Calu3 (cell line): ENCODE measurements at regions not wholly inside any gene's neighbourhood (a gene's known extent, or its start where the extent isn't known, plus 50 kb on each side); places are given as distances from the start of the nearest gene placed in this dataset.
A peak's percentile ranks its signal among the peaks of the same experiment; 100 is the strongest.

Experiments
- BruUV-seq: library from RNA; stranded (reverse); fragments of 400-500 nt; replicated peaks from 2 replicates; lab custom pipeline; 2021; lab: Mats Ljungman, UMichigan
- CTCF ChIA-PET: fragments of 300-600 bp; sonication (Branson Sonifier 250); formaldehyde crosslinking; loops from one replicate; lab custom pipeline; 2022; ENCODE audit warnings: antibody characterized with exemption; lab: Charles Lee
- DNase-seq: peaks from one replicate; pipeline ENCODE4 v3.0.0; 2022
- H3K27ac Mint-ChIP-seq: one replicate; pipeline ENCODE4 v1.8.0; 2022; ENCODE audit warnings: mixed read lengths; ENCODE audit not compliant: unreplicated experiment
- H3K27me3 Mint-ChIP-seq: one replicate; pipeline ENCODE4 v1.8.0; 2022; ENCODE audit warnings: mixed read lengths; ENCODE audit not compliant: unreplicated experiment
- H3K36me3 Mint-ChIP-seq: one replicate; pipeline ENCODE4 v1.8.0; 2022; ENCODE audit warnings: mild to moderate bottlenecking, moderate library complexity, mixed read lengths; ENCODE audit not compliant: insufficient read depth, unreplicated experiment
- H3K4me1 Mint-ChIP-seq: one replicate; pipeline ENCODE4 v1.8.0; 2022; ENCODE audit warnings: mild to moderate bottlenecking, low read depth, mixed read lengths; ENCODE audit not compliant: unreplicated experiment
- H3K4me3 Mint-ChIP-seq: one replicate; pipeline ENCODE4 v1.8.0; 2022; ENCODE audit warnings: mild to moderate bottlenecking, low read depth, moderate library complexity, mixed read lengths; ENCODE audit not compliant: unreplicated experiment
- H3K9me3 Mint-ChIP-seq: one replicate; pipeline ENCODE4 v1.8.0; 2022; ENCODE audit warnings: low read depth, mixed read lengths; ENCODE audit not compliant: unreplicated experiment
- CTCF ChIP-seq: fragments of 200-600 bp; IDR thresholded peaks from one replicate; pipeline ENCODE4 v1.8.0; 2022; ENCODE audit warnings: antibody characterized with exemption; ENCODE audit not compliant: unreplicated experiment
- intact Hi-C: fragments of 100-400 bp; cut with micrococcal nuclease; formaldehyde crosslinking; loops from one replicate; pipeline ENCODE4 v1.10.0; 2022; ENCODE audit not compliant: unreplicated experiment

- Mint-ChIP-seq H3K9me3 (no peaks in the 10 kb centered on the region), H3K4me3 (peak overlapping the region; percentile 65), H3K4me1 (no peaks in the 10 kb centered on the region), H3K27me3 (peaks cover 33% of the 10 kb centered on the region), H3K27ac (no peak overlapping the region), H3K36me3 (no peaks in the 10 kb centered on the region)
- no peak for TF ChIP-seq CTCF
- intact Hi-C loops: loop anchor here (2.0 kb wide), 1 partner anchor 295 kb away; no protein-coding TSS in a partner anchor
- no peak for DNase-seq
- CTCF ChIA-PET: interaction anchor here (0.7 to 1.2 kb wide), 4 partner anchors 132 to 530 kb away, joined by 3 to 4 read pairs (median 3); no protein-coding TSS in a partner anchor
- no TSS peak for BruUV-seq
These were observed 115.6 kb downstream of the SMIM20 start for GRCh38 chr4:26029568-26030131.

DNA sequence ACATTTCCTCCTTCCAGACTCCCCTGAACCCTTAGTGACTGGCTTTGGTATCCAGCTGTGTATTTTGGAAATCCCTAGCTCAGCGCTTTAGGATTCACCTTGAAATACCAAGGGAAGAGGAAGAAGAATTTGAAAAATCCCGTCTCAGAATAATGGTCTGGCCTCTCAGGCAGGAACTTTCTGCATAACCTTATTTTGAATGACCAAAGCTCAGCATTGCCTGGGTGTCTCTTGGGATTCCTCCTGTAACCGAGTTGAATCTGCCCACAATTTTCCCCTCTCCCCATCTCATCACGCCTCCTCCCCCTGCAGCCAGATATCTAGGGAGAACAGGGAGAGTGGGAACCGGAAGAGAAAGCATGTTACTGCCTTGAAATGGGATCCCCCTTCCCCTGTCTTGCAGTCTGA, 116.2 kb downstream of the SMIM20 start:
- no peak overlapping the region for H3K27ac Mint-ChIP-seq
- H3K4me1 Mint-ChIP-seq: no peaks in the 10 kb centered on the region
- intact Hi-C loops: no loop called here
- no peak for TF ChIP-seq CTCF
- CTCF ChIA-PET: interaction anchor here (0.6 to 1.2 kb wide), 3 partner anchors 252 to 381 kb away, joined by 3 read pairs; no protein-coding TSS in a partner anchor
- no peaks in the 10 kb centered on the region for H3K36me3 Mint-ChIP-seq
- peaks cover 39% of the 10 kb centered on the region for H3K27me3 Mint-ChIP-seq
- no TSS peak for BruUV-seq
- H3K4me3 Mint-ChIP-seq: no peak overlapping the region
- DNase-seq: no peak
- no peaks in the 10 kb centered on the region for H3K9me3 Mint-ChIP-seq

GRCh38 chr4:26030780-26031179, 116.8 kb downstream of the SMIM20 start:
- Mint-ChIP-seq H3K36me3 (no peaks in the 10 kb centered on the region), H3K27ac (no peak overlapping the region), H3K4me3 (no peak overlapping the region), H3K9me3 (no peaks in the 10 kb centered on the region), H3K27me3 (peaks cover 44% of the 10 kb centered on the region), H3K4me1 (no peaks in the 10 kb centered on the region)
- no peak for DNase-seq
- CTCF ChIA-PET: interaction anchor here (0.6 kb wide), 1 partner anchor 252 kb away, joined by 3 read pairs; no protein-coding TSS in a partner anchor
- no TSS peak for BruUV-seq
- TF ChIP-seq CTCF: no peak
- intact Hi-C loops: no loop called here

DNA sequence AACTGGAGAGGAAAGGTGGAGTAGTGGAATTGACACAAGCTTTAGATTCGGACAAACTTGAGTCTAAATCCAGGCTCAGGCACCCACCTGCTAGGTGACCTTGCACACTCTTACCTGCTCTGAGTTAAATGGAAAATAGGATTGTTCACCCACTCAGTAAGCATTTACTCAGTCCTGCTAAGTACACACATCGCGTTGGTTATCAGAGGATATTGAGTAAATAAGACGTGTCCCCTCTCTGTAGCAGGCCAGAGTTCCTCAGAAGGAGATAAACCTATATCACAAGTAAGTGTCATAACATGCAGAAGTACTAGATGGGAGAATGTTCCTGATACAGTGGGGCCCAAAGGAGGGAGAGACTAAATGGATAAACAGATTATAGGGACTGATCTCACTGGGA, 117.7 kb downstream of the SMIM20 start:
- H3K4me1 Mint-ChIP-seq: no peaks in the 10 kb centered on the region
- BruUV-seq: no TSS peak
- CTCF ChIA-PET: no interaction called here
- no peaks in the 10 kb centered on the region for H3K36me3 Mint-ChIP-seq
- no peak overlapping the region for H3K27ac Mint-ChIP-seq
- no peak for TF ChIP-seq CTCF
- intact Hi-C loops: no loop called here
- no peak for DNase-seq
- peaks cover 46% of the 10 kb centered on the region for H3K27me3 Mint-ChIP-seq
- no peak overlapping the region for H3K4me3 Mint-ChIP-seq
- no peaks in the 10 kb centered on the region for H3K9me3 Mint-ChIP-seq
